SK-N-SH (cell line): ENCODE measurements at regions not wholly inside any gene's neighbourhood (a gene's known extent, or its start where the extent isn't known, plus 50 kb on each side); places are given as distances from the start of the nearest gene placed in this dataset.

Experiments
- CTCF ChIP-seq: fragments of 200-600 bp; sonication (generic); IDR thresholded peaks from 2 replicates; pipeline ENCODE4 v1.6.1; 2017; ENCODE audit warnings: antibody characterized with exemption, mild to moderate bottlenecking, moderate library complexity
- EP300 ChIP-seq, 2 experiments: IDR thresholded peaks; 2 replicates each; pipeline versions ENCODE4 v1.4.0 to v1.6.1; 2012; ENCODE audit warnings: borderline replicate concordance in 1 of 2, low read depth in 1 of 2, low read length in 1 of 2
- GABPA ChIP-seq: IDR thresholded peaks from 2 replicates; pipeline ENCODE4 v1.4.0; 2012; ENCODE audit warnings: low read depth, mild to moderate bottlenecking
- JUND ChIP-seq: IDR thresholded peaks from 2 replicates; pipeline ENCODE4 v1.4.0; 2012
- MXI1 ChIP-seq: IDR thresholded peaks from 2 replicates; pipeline ENCODE4 v1.6.1; 2012; ENCODE audit warnings: mild to moderate bottlenecking, low read depth, low read length, improper control_type of control experiment
- RAD21 ChIP-seq: IDR thresholded peaks from 2 replicates; pipeline ENCODE4 v1.6.1; 2012; ENCODE audit warnings: mild to moderate bottlenecking, low read length
- RFX5 ChIP-seq: IDR thresholded peaks from 2 replicates; pipeline ENCODE4 v1.6.1; 2012; ENCODE audit warnings: mild to moderate bottlenecking, improper control_type of control experiment, low read length
- YY1 ChIP-seq: IDR thresholded peaks from 2 replicates; pipeline ENCODE4 v1.4.0; 2012; ENCODE audit warnings: low read depth, mild to moderate bottlenecking

GRCh38 chr7:45506059-45506458 lies 68.1 kb upstream of the ADCY1 start:
- TF ChIP-seq RAD21 (no peak), EP300 (IDR thresholded peaks at IDR 0.05; ENCODE audit: borderline replicate concordance in 1 of 2, low read depth in 1 of 2, low read length in 1 of 2) (no peak), GABPA (no peak), JUND (no peak), MXI1 (no peak), CTCF (no peak), RFX5 (no peak), YY1 (no peak)
